HG03039 (cell line): ENCODE measurements at regions not wholly inside any gene's neighbourhood (a gene's known extent, or its start where the extent isn't known, plus 50 kb on each side); places are given as distances from the start of the nearest gene placed in this dataset.
"Not testable (repeated sequence)": the region's sequence is repeated elsewhere in the genome, so short reads cannot be mapped to it uniquely, and the experiment has no call there.

Experiments used
- ATAC-seq: cut with Tn5 transposase; IDR thresholded peaks from one replicate; pipeline ENCODE4 v1.9.1; 2021; ENCODE audit warnings: mild to moderate bottlenecking, moderate library complexity; ENCODE audit not compliant: unreplicated experiment

DNA sequence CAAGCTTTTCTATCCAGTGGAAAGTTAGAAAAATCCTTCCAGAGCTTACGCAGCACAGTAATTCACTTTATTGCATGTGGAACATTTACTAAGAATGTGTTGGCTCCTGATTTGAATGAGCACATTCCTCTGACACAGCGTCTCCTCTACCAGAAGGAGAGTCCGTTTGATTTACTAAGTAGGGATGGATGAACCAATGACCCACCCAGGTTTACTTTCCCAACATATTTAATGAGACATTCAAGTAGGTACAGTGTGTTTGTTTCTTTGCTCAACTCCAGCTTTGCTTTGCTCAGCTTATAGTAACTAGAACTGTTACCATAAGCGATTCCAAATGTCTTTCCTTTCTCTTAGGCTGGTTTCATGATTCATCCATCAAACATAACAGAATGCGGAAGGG is 161.7 kb downstream of the SMARCA1 start:
- ATAC-seq, result no peak

GRCh38 chrX:129360175-129360574 is 163.1 kb downstream of the SMARCA1 start:
- no peak for ATAC-seq

DNA sequence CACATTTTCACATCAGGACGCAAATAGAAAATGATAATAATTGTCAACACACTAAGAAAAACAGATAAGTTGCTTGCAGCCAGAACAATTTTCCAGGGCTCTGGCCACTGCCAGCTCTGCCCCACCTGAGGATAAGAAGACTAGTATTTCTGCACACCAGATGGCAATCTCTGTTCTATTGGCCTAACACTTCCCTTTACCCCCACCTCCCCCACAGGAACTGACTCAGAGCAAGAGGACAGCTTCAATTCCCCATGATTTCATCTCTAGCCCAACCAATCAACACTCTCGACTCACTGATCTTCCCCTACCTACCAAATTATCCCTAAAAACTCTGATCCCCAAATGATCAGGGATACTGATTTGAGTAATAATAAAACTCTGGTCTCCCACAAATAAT is 164.0 kb downstream of the SMARCA1 start:
- ATAC-seq, result no peak

GRCh38 chrX:129357428-129357827 is 165.9 kb downstream of the SMARCA1 start:
- ATAC-seq, result not testable (repeated sequence)

- no peak for ATAC-seq
Observed at GRCh38 chrX:129347291-129347690, 176.0 kb downstream of the SMARCA1 start.

DNA sequence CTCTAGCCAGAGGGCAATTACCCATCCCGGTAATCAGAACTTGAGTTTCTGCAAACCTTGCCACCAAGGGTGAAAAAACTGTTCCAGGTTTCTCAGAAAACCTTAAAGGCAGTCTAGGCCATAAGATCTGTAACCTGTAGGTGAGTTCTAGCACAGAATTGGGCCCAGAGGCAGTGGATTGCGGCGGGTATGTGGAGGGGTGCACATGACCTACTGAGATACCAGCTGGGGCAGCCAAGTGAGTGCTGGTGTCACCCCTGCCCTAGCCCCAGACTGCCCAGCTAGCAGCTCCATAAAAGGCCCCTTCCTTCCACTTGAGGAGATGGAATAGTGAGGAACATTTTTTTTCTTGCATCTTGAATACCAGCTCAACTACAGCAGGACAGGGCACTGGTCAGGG is 176.7 kb downstream of the SMARCA1 start:
- ATAC-seq, result no peak

DNA sequence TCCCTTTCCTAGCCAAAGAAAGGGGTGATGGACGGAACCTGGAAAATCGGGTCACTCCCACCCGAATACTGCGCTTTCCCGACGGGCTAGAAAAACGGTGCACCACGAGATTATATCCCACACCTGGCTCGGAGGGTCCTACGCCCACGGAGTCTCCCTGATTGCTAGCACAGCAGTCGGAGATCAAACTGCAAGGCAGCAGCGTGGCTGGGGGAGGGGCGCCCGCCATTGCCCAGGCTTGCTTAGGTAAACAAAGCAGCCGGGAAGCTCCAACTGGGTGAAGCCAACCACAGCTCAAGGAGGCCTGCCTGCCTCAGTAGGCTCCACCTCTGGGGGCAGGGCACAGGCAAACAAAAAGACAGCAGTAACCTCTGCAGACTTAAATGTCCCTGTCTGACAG is 186.0 kb downstream of the SMARCA1 start:
- not testable (repeated sequence) for ATAC-seq

GRCh38 chrX:129323115-129323514 is 200.2 kb downstream of the SMARCA1 start:
- no peak for ATAC-seq

DNA sequence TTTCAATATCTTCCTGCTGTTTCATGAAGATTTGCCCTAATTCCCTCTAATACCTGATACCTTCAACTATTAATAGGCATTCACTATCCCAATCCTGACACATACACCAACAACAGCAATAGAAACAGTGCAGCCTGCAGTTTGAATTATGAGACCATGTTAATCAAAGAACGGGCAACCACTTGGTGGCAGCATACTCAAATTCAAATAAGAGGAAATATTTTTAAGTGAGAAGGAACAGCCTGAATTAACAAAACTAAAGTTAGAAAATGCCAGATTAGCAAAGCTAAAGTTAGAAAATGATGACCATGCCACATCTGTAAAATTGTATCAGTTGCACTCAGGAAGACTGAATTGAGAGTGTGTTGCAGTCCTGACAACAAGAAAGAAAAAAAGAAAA is 204.9 kb downstream of the SMARCA1 start:
- no peak for ATAC-seq

DNA sequence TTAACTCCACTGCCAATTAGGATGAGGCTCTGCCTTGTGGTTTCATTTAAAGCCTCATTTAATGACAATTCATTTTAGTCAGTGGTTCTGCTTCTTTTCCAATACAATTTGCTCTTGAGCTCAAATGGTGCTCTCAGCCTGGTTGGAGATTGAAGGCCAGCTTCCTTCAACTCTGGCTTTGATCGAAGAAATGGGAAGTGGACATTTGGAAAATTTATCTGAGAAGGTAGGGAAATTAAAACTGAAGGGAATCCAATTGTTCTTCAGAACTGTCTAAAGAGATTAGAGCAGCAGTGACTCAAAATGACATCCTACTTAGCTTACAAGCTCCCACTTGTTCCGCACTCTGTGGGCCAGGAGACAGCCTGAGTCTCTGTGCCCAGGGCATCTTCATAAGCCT is 206.8 kb downstream of the SMARCA1 start:
- no peak for ATAC-seq

DNA sequence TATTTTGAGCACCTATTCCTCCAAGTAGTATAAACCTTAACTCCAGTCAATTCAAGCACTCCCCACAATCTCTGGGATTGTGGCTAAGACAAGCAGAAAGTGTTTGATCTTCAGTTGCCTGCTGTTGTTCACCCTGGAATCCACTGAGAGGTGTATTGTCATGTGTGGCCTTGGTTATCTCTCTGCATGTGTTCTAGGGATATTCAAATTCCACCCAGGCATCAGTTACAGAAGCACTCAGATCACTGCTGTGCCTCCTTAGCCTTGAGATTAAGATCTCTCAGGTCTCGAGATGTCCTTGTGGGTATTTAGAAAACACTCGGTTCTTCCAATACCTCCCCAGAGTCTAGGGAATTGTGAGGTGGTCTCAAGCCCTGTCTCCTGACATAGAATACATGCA is 213.3 kb downstream of the SMARCA1 start:
- no peak for ATAC-seq

DNA sequence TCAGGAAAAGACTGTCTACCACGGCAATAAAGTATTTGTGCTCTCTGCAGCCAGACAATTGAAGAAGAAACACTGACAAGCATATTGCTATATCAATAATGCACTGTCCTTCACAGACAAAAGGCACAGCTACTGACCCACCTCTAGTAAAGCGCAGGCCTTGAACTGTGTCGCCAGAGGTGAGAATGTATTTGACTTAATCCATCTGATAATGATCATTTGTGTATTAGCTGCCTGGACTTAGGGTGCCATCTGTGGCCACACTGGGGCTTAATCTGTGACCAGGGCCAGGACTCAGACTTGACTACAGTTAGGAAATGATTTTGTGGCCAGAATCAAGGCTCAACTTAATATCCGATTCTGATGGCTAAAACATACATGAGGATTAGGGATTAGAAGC is 260.4 kb downstream of the SMARCA1 start:
- no peak for ATAC-seq

DNA sequence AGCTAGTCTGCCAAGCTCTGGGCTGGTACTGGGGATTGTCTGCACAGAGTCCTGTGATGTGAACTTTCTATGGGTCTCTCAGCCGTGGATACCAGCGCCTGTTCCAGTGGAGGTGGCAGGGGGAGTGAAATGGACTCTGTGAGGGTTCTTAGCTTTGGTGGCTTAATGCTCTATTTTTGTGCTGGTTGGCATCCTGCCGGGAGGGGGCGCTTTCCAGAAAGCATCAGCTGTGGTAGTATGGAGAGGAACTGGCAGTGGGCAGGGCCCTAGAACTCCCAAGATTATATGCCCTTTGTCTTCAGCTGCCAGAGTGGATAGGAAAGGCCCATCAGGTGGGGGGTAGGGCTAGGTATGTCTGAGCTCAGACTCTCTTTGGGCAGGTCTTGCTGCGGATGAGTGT is 267.8 kb downstream of the SMARCA1 start:
- not testable (repeated sequence) for ATAC-seq

DNA sequence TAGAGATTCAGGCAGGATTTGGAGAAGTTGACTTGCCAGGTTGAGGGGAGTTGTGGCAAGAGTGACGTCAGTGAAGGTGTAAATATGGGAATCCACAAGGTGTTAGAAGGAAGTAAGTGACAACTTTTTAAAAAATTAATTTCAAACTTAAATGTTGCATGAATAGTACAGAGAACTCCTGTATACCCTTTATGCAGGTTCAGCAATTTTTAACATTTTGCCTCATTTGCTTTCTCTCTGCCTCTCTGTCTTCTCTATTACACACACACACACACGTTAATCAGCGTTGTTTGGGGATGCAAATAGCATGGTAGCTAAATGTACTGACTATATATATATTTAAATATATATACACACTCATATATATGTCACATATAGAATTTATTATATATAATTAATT is 273.7 kb downstream of the SMARCA1 start:
- ATAC-seq, result no peak

- ATAC-seq, result no peak
Observed at GRCh38 chrX:129247642-129248041, 275.6 kb downstream of the SMARCA1 start.

GRCh38 chrX:129239371-129239770 is 283.9 kb downstream of the SMARCA1 start:
- ATAC-seq, result no peak

GRCh38 chrX:129238011-129238410 is 285.3 kb downstream of the SMARCA1 start:
- no peak for ATAC-seq

GRCh38 chrX:129235903-129236302 is 287.4 kb downstream of the SMARCA1 start:
- no peak for ATAC-seq

- no peak for ATAC-seq
Observed at GRCh38 chrX:129233786-129234185, 289.5 kb downstream of the SMARCA1 start.

GRCh38 chrX:129230850-129231512 is 292.3 kb downstream of the SMARCA1 start:
- no peak for ATAC-seq

DNA sequence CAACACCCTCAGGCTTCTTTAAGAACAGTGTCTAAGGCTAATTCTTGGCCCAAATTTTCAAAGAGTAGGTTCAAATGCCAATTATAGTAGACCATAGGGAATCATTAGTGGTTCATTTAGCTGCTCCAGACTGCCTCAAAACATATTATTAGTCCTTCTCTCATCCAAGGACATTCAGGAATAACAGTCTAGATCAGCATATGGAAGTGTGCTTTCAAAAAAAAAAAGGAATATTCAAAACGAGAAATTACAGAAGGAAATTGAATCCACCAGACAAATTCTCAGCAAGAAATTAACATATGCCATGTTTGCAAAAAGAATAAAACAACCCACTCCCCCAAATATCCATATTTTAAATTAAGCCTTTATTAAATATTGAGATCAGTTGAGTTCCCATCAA is 293.1 kb downstream of the SMARCA1 start:
- no peak for ATAC-seq

- ATAC-seq, result no peak
Observed at GRCh38 chrX:129227366-129227765, 295.9 kb downstream of the SMARCA1 start.

DNA sequence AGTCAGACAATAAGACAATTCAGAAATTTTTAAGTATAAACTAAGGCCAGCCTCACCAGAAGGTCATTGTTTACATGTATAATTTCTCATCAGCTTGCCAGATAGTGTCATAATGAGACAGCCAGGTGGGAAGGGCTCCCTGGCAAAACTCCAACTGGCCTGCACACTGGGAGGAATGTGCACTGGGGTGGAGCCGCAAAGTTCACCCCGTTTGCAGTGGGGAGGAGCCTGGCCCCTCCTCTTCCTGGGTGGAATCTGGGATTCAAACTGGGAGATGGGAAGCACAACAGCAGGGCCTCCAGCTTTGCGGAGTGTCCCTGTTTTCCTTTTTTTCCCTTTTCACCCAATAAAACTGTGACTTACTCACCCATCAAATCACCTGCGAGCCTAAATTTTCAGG is 329.9 kb downstream of the SMARCA1 start:
- no peak for ATAC-seq
